ENCODE measurements at regions not wholly inside any gene's neighbourhood (a gene's known extent, or its start where the extent isn't known, plus 50 kb on each side); places are given as distances from the start of the nearest gene placed in this dataset.

GRCh38 chr10:84698989-84699388 is 370.6 kb downstream of the CCSER2 start:
- H3K4me1 ChIP-seq = no peaks in the 10 kb centered on the region
- H3K27me3 Mint-ChIP-seq (ENCODE audit: insufficient read depth, unreplicated experiment) = peaks cover 18% of the 10 kb centered on the region
- DNase-seq = no peak
- no peak overlapping the region for H3K27ac Mint-ChIP-seq (ENCODE audit: unreplicated experiment)
- H3K4me1 Mint-ChIP-seq (ENCODE audit: low read depth, unreplicated experiment) = no peaks in the 10 kb centered on the region
- no peaks in the 10 kb centered on the region for H3K36me3 Mint-ChIP-seq (ENCODE audit: insufficient read depth, unreplicated experiment)
- no peaks in the 10 kb centered on the region for H3K9me3 ChIP-seq
- no peaks in the 10 kb centered on the region for H3K9me3 Mint-ChIP-seq (ENCODE audit: unreplicated experiment)
- intact Hi-C loops (cut with micrococcal nuclease; ENCODE audit: unreplicated experiment) = no loop called here
- BruUV-seq (replicated peaks) = no TSS peak
- no peak overlapping the region for H3K4me3 ChIP-seq (ENCODE audit: low read depth, low read length)
- H3K27me3 ChIP-seq (replicated peaks; ENCODE audit: control insufficient read depth, insufficient read depth, low read length) = no peaks in the 10 kb centered on the region
- TF ChIP-seq CTCF (IDR thresholded peaks at IDR 0.05; ENCODE audit: insufficient read depth in 1 of 2, low read depth in 1 of 2, low read length in 1 of 2, severe bottlenecking in 1 of 2, unreplicated experiment in 1 of 2) = no peak
- no peaks in the 10 kb centered on the region for H3K36me3 ChIP-seq (ENCODE audit: control insufficient read depth, insufficient read depth, low read length)
- H3K4me3 Mint-ChIP-seq (ENCODE audit: unreplicated experiment) = no peak overlapping the region
- POLR2A ChIA-PET = no interaction called here
- CTCF ChIA-PET = no interaction called here

DNA sequence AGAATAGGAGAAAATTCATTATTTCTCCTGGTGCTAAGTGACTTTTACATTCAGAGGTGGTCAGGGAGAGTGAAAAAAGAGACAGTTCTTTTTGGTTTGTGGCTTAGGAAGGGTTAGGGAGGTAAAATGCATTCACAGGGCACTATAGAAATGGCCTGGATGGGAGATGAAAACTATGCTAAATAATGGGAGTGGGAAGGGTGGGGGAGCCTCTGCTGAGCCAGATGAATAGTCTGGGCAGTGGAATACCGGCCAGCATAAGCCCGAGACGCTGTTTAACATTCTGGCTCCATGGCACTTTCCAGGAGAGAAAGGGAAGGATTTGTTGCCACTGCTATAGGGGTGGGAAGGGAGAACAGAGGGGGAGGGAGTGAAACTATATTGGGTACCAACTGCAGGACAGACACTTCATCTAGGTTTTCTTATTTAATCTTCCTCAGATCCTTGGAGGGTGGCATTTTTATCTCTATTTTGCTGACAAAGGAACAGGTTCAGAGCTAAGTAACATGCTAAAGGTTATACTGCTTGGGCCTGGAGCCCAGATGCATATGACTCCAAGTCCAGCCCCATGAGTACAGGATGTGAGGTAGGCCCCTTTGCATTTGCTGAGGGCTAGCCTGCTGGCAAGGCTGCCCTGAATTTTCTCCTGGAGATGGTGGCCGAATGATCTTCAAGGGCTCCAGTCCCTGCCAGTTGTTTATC is 372.4 kb downstream of the CCSER2 start:
- POLR2A ChIA-PET = no interaction called here
- Mint-ChIP-seq H3K27ac (ENCODE audit: unreplicated experiment) (no peak overlapping the region), H3K9me3 (ENCODE audit: unreplicated experiment) (no peaks in the 10 kb centered on the region), H3K4me1 (ENCODE audit: low read depth, unreplicated experiment) (no peaks in the 10 kb centered on the region), H3K27me3 (ENCODE audit: insufficient read depth, unreplicated experiment) (peaks cover 20% of the 10 kb centered on the region), H3K4me3 (ENCODE audit: unreplicated experiment) (no peak overlapping the region), H3K36me3 (ENCODE audit: insufficient read depth, unreplicated experiment) (no peaks in the 10 kb centered on the region)
- no peak for TF ChIP-seq CTCF (IDR thresholded peaks at IDR 0.05; ENCODE audit: insufficient read depth in 1 of 2, low read depth in 1 of 2, low read length in 1 of 2, severe bottlenecking in 1 of 2, unreplicated experiment in 1 of 2)
- CTCF ChIA-PET = no interaction called here
- intact Hi-C loops (cut with micrococcal nuclease; ENCODE audit: unreplicated experiment) = no loop called here
- no peaks in the 10 kb centered on the region for H3K9me3 ChIP-seq
- no peak for DNase-seq
- no peak overlapping the region for H3K4me3 ChIP-seq (ENCODE audit: low read depth, low read length)
- H3K4me1 ChIP-seq = no peaks in the 10 kb centered on the region
- H3K36me3 ChIP-seq (ENCODE audit: control insufficient read depth, insufficient read depth, low read length) = no peaks in the 10 kb centered on the region
- no peaks in the 10 kb centered on the region for H3K27me3 ChIP-seq (replicated peaks; ENCODE audit: control insufficient read depth, insufficient read depth, low read length)
- no TSS peak for BruUV-seq (replicated peaks)

GRCh38 chr10:84701370-84701720 is 373.0 kb downstream of the CCSER2 start:
- Histone ChIP-seq H3K4me1 (no peaks in the 10 kb centered on the region), H3K36me3 (ENCODE audit: control insufficient read depth, insufficient read depth, low read length) (no peaks in the 10 kb centered on the region), H3K4me3 (ENCODE audit: low read depth, low read length) (no peak overlapping the region), H3K27me3 (replicated peaks; ENCODE audit: control insufficient read depth, insufficient read depth, low read length) (no peaks in the 10 kb centered on the region), H3K9me3 (no peaks in the 10 kb centered on the region)
- CTCF ChIA-PET = no interaction called here
- no peak for TF ChIP-seq CTCF (IDR thresholded peaks at IDR 0.05; ENCODE audit: insufficient read depth in 1 of 2, low read depth in 1 of 2, low read length in 1 of 2, severe bottlenecking in 1 of 2, unreplicated experiment in 1 of 2)
- H3K4me1 Mint-ChIP-seq (ENCODE audit: low read depth, unreplicated experiment) = no peaks in the 10 kb centered on the region
- H3K4me3 Mint-ChIP-seq (ENCODE audit: unreplicated experiment) = no peak overlapping the region
- intact Hi-C loops (cut with micrococcal nuclease; ENCODE audit: unreplicated experiment) = no loop called here
- no peaks in the 10 kb centered on the region for H3K36me3 Mint-ChIP-seq (ENCODE audit: insufficient read depth, unreplicated experiment)
- POLR2A ChIA-PET = no interaction called here
- DNase-seq = no peak
- BruUV-seq (replicated peaks) = no TSS peak
- no peaks in the 10 kb centered on the region for H3K9me3 Mint-ChIP-seq (ENCODE audit: unreplicated experiment)
- no peak overlapping the region for H3K27ac Mint-ChIP-seq (ENCODE audit: unreplicated experiment)
- peaks cover 20% of the 10 kb centered on the region for H3K27me3 Mint-ChIP-seq (ENCODE audit: insufficient read depth, unreplicated experiment)

All from Caco-2 (cell line).